GM23248 (cell line): ENCODE measurements at regions not wholly inside any gene's neighbourhood (a gene's known extent, or its start where the extent isn't known, plus 50 kb on each side); places are given as distances from the start of the nearest gene placed in this dataset.

ENCODE experiments used
- EZH2 ChIP-seq: fragments of 200-600 bp; sonication (generic); IDR thresholded peaks from 2 replicates; pipeline ENCODE4 v1.6.1; 2018; ENCODE audit warnings: antibody characterized with exemption, mild to moderate bottlenecking; ENCODE audit not compliant: insufficient read depth, poor library complexity, severe bottlenecking
- EZH2phosphoT487 ChIP-seq: fragments of 200-600 bp; sonication (generic); IDR thresholded peaks from 2 replicates; pipeline ENCODE4 v1.6.1; 2018; ENCODE audit warnings: antibody characterized with exemption, moderate library complexity, mild to moderate bottlenecking, low read depth; ENCODE audit not compliant: insufficient read depth

- no peak for TF ChIP-seq EZH2
- no peak for TF ChIP-seq EZH2phosphoT487
Measured at GRCh38 chr2:176891857-176892256, 320.7 kb upstream of the HNRNPA3 start.
